Stimulated activated CD4-positive, alpha-beta T cell treated with anti-CD3 and anti-CD28 coated beads, Interleukin-15, amount 100 ng/mL, for 48 hours (primary cell): ENCODE measurements at regions not wholly inside any gene's neighbourhood (a gene's known extent, or its start where the extent isn't known, plus 50 kb on each side); places are given as distances from the start of the nearest gene placed in this dataset.

Experiments
- DNase-seq, 2 donors: peaks; one replicate each; pipeline ENCODE4 v3.0.0-alpha.2; 2020; ENCODE audit warnings: low read depth in 2 of 2

DNA sequence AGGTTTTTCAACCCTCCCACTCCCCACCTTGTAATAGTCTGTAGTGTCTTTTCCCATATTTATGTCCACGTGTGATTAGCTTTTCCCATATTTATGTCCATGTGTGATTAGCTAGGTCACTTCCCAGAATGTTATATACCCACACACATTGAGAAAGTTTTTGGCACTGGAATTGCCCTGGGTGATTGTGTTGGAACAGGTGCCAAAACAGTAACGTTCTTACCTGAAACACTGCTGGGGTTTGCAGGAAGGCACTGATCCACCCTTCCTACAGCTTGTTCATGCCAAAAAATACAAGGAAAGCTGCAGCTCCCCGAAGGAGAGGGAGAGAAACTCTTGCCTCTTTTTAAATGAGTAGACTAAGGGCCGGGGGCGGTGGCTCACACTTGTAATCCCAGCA lies 68.0 kb upstream of the CXADR start:
- no peak for DNase-seq

DNA sequence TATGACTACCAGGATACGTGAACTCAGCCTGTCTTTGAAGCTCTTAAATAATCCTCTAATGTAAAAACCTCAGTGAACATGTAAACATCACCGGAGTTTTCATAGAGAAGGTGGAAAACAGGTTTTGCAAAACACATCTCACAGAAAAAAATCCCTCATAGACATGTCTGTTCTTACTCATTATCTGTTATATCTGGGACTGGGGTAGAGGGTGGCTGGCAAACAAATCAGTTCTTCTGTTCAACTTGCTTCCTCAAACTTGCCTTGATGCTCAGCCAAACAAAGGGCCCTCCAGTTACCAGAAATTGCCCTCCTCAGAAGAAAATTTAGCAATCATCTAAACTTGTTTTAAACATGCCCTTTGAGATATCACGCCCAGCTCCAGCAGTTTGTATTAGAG lies 66.1 kb upstream of the CXADR start:
- no peak for DNase-seq

DNA sequence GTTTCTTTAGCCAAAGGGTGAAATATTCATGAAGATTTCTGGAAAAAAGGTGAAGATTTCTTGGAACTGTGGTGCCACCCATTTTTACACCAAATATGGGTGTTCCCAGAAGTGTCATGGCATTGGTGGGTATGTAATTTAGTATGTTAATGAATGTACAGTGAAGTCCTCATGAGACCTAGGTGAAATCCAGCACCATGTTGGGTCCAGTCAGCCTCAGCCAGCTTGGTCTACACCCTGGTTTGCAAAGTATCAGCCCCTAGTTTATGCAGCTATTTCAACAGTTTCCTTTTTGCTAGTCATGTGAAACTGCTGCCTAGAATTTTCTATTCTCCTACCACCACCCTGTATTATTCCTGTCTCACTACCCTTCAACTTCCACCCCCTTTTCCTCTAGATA lies 63.1 kb upstream of the CXADR start:
- no peak for DNase-seq

DNA sequence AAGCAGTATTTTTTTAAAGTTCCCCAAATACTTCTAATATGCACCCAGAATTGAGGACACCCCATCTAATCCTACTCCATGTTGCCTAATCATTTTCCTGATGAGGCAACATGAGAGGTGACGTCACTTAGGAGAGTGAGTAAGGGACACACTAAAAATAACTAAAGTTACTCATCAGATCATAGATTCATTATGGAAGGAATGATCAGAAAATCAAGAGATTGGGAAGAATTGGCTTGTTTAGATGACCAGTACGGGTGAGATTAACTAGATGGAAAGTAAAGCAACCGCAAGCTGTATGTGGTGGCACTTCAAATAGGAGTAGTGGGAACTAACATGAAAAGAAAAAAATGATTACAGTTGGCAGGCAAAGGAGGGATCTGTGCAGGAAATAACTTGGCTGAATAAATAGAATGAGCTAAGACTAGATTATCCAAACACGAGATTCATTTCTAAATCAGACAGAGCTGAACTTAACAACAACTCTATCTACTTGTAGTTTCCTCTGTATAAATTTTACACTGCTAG lies 61.4 kb upstream of the CXADR start:
- DNase-seq: no peak

DNA sequence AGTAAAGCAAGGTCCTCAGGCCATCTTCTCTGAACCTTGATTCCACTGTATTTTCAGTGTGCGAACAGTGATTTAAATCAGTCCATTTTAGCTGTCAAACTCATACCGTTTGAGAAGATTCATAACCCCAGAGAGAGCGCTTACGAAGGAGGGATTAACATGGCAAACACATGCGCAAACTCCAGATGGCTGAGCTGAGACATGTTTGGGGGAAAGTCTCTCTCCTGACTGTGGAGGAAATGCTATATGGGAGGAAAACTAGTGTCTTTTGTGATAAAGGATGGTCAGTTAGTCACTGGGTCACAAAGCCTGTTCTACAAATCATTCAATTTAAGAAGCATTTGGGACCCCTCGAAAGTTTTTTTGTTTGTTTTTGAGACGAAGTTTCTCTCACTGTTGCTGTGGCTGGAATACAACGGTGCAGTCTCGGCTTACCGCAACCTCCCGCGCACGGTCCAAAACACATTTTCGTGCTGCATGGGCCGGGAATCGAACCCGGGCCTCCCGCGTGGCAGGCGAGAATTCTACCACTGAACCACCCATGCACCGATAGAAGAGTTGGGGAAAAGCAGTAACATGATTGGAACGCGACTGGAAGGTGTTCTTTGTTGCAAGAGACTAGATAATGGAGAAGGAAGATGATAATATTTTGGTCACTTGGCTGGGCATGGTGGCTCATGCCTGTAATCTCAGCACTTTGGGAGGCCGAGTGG lies 58.4 kb upstream of the CXADR start:
- DNase-seq: peak; percentile 15 to 45

DNA sequence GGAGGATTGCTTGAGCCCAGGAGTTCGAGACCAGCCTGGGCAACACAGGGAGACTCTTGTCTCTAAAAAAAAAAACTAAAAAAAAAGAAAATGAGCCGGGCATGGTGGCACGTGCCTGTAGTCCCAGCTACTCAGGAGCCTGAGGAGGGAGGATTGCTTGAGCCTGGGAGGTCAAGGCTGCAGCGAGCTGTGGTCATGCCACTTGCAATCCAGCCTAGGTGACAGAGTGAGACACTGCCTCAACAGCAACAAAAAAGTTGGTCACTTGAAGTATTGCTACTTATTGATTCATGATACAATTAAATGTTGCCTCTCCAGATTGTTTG lies 57.9 kb upstream of the CXADR start:
- DNase-seq: no peak

DNA sequence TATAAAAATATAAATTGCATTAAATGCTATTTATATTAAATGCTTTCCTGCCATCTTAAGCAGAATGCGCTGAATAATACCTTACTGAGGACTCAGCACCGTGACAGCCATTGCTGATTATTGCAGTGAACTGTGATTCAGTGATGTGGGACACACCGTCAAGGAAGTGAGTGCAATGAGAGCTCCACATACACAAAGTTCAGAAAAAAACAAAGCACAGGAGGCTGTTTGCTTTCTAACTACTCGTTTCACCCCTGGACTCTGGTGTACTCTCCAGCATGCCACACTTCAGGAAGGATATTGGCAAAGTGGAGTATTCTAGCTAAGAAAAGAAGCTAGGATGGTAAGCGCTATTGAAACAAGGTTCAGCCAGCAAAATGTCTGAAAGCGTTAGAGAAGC lies 57.4 kb upstream of the CXADR start:
- DNase-seq: no peak

DNA sequence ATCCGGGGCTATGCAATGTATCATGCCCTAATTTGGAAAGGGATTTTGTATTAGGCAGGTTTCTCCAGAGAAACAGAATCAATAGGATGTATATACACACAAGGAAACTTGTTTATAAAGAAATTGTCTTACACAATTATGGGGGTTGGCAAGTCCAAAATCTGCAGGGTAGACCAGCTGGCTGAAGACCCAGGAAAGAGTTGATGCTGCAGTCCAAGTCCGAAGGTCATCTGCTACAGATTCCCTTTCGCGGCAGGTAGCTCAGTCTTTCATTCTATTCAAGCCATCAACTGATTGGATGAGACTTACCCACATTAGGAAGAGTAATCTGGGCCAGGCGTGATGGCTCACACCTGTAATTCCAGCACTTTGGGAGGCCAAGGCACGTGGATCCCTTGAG lies 54.6 kb upstream of the CXADR start:
- no peak for DNase-seq

DNA sequence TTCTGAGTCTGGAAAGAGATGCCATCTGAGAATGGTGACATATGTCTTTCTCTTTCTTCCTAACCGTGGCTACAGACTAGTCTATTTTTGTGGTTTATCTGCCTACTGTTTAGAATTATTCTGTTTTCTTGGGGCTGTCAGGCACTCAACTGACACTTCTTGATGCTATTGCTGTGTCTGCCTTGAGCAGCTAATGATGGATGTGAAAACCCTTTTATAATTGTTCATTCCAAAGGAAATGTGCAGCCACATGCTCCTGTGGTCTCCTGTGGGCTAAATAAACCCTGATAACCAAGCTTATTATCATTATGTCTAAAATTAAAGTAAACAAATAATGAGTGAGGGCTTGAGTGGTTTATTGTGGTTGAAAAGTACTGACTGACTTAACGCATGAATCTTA lies 52.7 kb upstream of the CXADR start:
- no peak for DNase-seq

DNA sequence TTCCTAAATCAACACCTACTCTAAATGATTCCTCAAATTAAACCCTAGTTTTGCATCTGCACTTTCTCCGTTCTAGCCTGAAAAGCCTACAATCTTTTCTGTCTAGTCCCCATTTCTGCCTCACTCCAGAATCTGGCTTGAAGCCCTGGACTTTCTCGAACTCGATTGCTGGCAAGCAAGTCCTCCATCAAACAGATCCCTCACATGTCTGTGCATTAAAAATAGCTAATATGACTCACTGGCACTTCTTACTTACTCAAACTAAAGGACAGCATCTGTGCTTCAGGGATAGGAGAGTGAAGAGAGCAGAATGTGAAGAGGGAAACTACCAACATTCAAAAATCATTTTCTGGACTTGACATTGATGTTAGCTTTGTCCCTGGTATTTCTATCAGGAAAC lies 51.8 kb upstream of the CXADR start:
- DNase-seq: no peak

DNA sequence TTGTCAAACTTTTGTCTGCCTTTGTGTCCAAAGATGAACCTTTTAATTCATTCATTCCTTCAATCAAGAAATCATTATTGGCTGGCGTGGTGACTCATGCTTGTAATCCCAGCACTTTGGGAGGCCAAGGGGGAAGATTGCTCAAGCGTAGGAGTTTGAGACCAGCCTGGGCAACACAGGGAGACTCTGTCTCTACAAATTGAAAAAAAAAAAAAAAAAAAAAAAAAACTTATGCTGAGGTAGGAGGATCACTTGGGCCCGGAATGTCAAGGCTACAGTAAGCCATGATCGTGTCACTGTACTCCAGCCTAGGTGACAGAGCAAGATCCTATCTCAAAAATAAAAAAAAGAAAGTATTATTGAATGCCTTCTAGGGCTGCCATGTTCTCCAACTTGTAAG lies 51.3 kb upstream of the CXADR start:
- DNase-seq: no peak

DNA sequence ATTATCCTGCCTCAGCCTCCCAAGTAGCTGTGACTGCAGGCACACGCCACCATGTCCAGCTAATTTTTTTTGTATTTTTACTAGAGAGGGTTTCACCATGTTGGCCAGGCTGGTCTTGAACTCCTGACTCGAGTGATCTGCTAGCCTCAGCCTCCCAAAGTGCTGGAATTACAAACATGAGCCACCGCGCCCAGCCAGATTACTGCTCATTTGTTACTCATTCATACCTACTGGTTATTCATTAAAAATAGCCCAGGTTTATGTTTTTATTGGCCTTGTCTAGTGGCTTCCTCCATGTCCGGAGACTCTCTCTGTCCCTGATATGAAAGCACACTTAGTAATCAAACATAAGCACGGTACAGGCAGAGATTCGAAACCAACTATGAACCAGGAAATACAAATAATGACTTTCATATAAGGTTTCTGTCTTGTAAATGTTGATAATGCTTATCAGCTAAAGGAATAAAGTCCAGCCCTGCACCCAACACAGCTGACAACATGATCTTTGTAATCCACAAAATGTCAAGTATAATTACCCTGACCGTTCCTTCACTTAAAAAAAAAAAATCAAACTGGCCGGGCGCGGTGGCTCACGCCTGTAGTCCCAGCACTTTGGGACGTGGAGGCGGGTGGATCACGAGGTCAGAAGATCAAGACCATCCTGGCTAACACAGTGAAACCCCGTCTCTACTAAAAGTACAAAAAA lies 50.4 kb upstream of the CXADR start:
- DNase-seq: no peak
